ENCODE measurements at regions not wholly inside any gene's neighbourhood (a gene's known extent, or its start where the extent isn't known, plus 50 kb on each side); places are given as distances from the start of the nearest gene placed in this dataset.

DNA sequence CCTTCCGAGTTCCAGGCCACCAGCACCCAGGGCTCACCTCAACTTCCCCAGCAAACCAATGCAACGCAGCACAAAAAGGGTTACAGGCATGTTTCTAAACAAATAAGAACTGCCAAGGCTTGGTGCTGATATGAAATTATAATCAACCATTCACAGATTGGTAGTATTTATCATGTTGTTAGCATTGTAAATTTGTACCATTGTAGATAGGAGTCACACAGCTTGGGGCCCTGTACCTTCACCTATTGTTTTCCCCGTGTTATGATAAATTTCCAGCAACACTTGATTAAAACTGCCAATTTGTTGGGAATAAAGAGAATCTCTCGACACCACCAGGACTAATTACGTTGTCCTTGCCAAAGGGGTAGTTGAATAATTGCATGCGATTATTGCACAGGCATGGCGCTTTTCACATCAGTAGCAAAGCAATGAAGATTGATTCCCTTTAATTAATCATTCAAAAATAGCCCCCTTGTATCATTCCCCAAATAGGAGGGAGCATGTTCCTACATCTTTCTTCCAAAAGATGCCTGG lies 454.1 kb downstream of the ZNF608 start:
- DNase-seq = no peak

DNA sequence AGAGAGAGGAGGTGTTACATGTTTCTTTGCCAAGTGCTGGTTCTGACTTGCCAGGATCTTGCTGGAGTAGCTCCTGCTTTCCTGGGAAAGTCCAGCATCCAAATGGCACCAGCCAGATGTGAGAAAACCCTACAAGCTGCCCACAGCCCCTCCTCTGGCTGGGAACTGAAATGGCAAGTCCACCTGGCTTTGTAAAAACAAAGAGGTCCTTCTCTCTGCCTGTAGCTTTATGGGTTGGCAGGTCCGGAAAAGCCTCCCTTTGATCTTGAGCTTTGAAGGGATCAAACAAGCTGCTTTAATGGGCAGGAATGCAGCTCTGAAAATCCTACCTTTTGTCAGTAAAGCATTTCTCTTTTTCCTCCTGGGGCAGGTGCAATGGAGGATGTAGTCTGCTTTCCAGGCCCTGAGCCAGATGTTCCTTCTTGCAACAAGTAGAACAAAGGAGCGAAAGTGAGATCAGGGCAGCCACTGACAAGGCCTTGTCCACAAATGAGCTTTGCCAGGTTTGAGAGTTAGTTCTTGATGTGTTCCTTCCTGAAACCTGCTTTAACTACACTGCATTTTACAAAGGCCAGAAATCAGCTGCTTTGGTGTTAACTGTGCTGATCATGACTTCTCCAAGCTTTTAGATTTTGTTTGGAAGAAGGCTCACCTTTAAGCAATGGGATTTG lies 456.7 kb downstream of the ZNF608 start:
- DNase-seq = no peak

DNA sequence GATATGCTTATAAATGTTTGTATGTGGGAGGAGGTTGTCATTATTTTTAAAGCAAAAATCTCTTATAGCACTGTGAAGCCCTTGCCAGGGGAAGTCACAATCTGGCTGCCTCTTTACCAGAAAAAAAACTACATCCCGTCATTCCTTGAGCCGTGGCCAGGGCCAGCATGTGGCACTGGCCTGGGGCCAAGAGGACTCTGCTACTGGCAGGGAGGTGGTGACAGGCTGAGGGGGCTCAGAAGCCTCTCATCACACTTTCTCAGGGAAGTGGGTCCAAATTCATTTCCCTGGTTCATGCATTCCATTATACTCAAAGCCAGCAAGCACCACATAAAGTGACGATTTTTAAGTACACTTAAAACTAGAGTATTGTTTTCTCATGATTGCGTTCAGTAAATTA lies 457.3 kb downstream of the ZNF608 start:
- no peak for DNase-seq

DNA sequence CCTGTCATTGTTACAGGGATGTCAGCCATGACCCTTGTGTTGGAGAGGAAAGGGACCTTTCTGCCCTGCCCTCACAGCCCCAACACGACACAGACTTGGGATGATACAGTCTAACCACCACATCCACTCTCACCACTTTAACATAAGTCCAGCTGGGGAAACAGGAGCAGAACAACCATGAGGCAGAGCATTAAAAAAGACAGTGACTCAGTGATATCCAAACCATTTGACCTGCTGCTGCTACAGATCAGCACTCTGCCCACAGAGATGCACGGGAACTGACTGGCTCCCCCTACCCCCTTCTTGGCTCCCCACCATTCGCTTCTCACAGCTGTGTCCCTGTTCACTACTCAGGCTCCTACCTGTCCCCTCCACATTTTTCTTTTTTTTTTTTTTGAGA lies 458.6 kb downstream of the ZNF608 start:
- no peak for DNase-seq

DNA sequence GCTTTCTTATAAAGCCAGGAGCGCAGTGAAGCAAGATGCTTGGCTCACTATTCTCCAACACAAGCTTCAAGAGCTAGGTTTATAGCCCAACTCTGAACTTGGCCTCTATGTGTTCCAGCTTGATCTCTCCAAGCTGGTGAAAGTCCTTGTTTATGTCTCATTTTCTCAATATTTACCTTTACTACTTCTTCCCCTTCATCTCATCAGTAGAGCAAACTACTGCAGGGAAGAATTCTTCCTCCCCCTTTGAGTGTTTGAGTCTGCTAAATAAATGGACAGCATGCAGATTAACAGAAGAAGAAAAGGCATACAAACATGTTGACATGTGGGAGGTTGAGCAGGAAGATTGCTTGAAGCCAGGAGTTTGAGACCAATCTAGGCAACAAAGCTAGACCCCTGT lies 460.7 kb downstream of the ZNF608 start:
- DNase-seq = no peak

DNA sequence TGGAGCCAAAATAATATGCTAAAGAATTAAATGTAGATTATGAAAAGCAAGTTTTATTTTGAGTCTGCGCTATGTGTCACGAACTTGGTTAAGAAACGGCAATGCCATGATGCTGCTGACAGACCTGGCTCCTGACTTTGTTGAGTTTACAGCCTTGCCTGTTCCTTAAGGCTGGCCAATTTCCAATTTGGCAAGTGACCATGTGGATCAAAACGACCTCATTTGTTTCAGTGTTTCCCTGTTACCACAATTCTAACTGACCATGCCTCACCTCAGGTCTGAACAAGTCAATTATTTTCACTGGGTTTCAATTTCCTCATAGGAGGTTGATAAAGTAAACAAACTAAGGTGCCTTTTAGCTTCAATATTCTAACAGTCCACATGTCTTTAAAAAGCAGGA lies 461.4 kb downstream of the ZNF608 start:
- no peak for DNase-seq

DNA sequence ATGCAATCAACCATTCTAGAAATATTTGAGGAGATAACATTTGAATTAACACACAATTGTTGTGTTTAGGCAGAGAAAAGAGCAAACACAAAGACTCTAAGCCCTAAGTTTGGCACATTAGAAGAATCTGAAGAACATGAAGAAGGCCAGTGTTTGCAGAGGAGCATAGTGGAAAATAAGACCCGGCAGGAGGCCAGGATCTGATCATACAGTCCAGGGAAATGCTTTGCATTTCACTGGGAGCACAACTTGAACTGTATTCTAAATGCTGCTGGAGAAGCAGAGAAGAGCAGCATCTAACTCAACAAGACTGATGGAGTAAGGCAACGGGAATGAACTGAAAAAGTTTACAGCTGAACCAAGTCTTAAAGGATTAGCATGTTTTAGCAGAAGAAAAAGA lies 463.4 kb downstream of the ZNF608 start:
- no peak for DNase-seq

DNA sequence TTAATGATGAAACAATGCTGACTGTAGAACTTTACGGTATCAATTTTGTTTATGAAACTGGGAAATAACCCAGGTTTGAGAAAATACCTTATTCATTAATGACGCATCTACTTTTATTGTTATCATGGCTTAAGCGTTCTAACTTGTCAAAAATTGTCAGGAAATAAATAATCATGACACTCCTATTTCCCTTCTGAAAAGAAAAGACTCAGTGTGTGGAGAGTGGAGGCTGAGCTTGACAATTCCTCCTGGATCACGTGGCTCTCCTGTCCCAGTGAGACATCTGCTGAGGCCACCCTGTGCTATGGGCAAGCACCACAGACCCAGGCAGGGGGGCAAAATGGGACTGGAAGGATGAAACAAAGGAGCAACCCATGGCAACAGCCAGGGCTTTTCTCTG lies 466.4 kb downstream of the ZNF608 start:
- no peak for DNase-seq

DNA sequence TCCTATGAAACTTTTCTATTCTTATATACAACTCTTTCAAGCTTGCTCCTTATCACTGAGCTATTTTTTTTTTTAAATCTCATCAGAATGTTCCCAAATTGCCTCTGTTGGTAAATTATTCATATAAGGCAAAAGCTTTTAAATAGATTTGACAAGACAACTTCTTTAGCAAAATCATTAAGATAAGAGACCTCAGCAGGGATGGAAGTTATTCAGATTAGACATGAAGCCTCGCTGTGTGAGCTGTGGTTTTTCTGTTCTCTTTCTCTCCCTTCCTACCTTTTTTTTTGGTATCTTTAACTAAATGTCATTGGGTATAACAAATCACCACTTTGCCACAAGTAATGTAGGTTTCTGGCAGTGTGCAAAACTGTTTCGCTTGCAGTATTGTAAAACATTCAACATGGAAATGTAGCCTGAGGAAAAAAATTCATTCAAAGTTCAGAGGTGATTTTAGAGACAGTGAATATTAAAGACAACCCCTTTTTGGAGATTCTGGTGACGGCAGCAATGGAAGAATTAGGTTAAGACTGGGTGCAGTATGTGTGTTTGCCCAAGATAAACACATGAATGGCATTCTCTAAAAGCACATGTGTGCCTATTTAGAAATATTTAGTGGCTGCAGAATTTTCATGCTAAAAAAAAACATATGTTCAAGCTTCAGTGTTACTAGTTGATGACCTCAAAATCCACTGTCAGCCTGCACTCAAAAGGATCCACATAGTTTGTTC lies 467.1 kb downstream of the ZNF608 start:
- DNase-seq = no peak

DNA sequence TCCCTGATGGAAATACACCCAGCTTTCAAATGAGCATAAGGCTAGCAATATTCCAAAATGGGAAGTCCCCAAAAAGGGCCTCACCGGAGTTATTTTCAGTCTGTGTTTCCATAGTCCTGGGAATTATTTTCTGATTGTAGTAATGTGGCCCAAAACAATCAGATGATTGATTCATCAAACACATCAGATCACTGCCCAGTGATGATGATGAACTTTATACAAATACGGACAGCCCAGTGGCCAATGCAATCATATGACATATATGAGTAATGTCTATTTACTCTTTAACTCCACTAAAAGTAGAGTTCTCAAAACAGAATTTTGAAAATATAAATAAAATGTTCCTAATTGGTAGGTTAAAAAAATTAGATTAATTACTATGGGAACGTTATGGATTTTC lies 467.8 kb downstream of the ZNF608 start:
- DNase-seq = no peak

DNA sequence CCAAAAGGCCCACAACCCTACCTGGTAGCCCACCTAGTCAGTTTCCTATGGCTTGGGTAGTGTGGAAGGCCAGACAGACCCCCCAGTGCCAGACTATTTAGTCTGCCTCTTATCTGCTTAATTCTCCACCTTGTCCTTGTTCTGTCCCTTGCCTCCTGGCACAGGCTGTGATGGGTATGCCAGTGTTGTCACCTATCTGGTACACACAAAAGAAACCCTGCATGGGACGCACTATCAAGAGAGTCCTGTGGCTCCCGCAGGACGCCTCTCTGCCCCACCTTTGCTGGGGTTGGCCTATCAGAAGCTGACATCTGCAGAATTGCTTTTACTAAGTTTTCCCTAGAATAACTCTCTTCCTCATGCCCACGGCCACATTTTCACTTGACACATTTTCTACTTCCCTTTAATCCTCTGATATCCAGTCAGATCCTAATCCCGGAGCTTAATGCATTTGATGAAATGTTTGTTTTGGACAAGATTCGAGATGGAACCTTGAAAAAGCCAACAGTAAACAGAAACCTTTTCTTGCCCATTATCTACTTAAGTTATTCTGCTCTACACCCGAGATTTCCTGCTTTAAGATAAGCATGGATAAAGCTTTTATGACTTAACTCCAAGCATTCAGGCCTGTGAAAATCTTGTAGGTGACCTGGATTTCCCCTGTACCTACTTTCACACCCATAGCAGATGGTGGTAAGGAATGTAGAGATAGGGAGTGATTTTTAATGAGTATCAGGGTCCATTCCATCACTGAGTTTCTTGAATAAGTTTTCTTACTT lies 468.5 kb downstream of the ZNF608 start:
- DNase-seq = no peak

DNA sequence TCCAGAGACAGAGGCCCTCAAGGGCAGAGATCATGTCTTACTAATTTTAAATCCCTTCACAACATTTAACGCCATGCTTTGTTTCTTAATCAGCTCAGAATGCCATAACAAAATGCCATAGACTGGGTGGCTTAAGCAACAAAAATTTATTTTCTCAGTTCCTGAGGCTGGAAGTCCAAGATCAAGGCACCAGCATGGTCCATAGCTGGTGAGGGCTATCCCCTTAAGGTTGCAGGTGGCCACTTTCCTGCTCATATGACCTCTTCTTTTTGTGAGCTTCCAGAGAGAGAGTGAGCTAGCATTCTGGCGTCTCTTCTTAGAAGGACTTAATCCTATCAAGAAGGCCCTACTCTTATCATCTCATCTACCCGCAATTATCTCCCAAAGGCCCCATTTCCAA lies 470.3 kb downstream of the ZNF608 start:
- no peak for DNase-seq

DNA sequence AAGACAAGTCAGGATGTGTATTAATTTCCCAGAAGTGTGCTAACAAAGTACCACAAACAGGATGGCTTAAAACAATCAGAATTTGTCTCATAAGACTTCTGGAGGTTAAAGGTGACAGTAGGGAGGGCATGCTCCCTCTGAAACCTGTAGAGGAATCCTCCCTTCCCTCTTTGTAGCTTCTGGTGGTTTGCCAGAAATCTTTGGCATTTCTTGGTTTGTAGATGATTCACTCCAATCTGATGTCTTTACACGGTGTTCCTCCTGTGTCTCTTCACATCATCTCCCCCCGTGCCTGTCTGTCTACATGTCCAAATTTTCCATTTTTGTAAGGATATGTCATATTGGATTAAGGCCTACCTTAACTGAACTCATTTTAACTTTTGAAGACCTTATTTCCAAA lies 471.5 kb downstream of the ZNF608 start:
- no peak for DNase-seq

DNA sequence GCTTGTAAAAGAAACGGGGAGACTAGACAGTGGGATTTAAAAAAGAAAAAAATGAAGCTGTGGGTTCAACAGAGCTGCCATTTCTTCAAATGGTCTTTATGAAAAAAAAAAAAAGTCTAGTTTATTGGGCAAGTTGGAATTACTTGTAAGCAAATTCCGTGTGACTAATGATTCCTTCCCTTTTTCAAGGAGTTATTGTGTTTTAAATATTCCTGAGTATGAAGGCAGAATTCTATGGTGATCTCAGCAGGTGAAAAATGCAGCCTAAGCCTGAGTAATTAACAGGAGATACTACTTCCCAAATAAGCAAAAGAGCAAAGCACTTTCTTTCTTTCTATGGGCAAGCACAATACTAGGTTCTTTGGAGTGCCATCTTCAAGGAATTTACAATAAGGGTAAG lies 481.9 kb downstream of the ZNF608 start:
- no peak for DNase-seq

DNA sequence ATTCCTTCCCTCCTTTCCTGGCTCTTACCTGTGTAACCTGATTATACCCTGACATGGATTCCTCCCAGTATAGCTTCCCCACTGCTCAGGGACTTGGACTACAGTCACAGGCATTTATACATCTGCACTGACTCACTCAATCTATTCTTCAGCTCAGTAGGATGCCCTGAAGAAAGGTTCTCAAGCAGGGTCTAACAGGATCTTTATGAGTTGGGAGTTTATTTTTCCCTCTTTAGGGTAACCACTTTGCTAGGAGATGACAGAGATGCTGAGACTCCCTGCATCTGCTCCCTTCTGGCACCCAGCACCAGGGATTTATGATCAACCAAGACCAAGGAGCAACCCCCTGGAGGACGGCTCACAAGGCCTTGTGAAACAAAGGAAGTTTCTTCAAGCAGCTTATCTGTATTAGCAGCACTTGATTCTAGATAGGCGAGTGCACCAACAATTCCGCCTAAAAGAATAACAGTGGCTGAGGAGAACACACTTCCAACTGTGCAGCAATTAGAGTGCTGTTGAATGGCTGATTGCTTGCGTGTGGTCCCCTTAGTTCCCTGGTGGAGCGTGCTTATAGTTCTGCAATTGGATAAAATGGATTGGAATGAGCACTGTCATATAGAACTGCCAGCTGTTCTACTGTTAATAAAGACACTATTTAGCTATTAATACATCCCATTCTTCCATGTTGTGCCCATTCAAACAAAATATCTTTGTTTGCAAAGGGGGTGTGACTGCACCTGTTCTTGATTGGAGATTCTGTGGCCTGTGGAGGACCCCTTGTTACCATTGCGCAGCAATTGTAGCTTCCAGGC lies 482.6 kb downstream of the ZNF608 start:
- no peak for DNase-seq

DNA sequence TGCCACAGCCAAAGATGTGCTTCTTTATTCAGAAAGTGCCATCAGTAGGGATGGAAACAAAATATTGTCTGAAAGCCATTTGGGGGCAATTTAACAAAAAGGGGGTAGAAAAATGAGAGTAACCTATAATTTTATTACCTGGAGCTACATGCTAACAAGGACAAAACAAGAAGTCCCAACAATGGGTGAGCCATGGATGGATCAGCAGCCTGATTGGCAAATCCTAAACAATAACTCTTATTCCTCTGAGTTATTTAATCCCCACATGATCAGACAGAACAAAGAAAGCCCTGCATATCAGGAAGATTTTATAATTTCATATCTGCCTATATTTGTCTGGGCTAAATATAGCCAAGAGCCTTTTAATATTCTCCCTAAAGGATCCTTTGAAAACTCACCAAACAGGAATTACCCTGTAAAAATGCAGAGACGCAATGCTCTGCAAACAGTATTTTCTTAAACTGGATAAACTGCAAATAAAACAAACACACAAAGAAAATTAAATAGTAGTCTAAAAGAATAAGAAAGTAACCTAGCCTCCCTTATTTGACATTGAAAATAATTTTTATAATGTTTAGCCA lies 483.4 kb downstream of the ZNF608 start:
- no peak for DNase-seq

DNA sequence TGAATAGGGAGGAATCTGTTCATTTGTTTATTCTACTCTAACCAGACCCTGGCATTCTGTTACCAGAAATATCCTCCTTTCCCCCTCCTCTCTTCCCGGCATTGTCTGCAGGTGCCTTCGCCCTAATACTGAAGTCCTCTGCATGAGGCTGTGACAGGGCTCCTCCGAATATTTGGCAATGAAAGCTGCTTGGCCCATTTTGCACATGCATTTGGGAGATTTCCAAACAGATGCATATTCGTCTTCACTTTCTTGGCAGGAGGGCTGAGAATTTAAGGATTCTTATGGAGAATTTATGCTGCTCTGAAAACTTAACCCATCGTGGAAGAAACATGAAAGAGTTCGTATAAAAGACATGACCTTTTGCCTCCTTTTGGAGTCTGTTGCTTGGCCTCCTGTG lies 484.0 kb downstream of the ZNF608 start:
- DNase-seq = no peak

DNA sequence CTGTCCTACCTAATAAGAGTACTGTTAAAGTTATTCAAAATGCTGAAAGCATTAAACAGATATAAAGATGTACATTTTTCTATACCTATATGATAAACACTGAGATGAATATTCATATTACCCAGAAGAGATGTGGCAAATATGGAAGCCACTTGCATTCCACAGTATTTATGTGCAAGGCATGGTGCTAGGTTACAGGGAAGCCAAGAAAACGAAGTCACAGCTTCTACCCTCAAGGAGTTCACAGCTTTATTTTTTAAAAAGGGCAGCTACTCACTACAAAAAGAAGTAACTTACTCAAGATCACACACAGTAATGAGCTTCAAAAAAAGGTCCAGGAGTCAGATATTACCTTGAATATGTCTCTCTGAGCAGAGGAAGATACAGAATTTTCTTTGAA lies 484.6 kb downstream of the ZNF608 start:
- DNase-seq = no peak

DNA sequence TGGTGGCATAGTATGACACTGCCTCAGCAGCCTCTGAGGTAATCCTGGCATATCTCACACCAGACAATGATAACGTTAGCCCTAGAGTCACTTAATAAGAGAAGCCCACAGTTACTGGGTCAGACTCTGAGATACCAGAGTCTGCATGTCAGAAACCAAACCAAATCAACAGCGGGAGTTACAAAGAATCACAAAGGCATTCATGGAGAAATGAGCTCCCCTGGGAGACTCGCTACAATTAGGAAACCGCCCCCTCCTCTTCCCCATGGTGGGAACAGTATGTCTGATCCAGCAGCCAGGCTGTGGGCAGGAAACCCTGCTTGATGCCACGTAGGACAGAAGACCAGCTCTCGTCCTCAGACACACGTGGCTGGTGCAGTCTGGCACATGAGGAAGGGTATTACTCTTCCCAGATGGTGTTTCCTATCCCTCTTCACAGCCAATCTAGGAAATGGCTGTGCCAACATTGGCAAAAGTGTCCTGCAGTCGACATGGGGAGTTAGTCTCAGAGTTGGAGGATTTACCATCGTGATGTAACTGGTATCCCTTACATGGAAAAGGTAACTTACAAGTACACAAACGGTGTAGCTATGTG lies 485.4 kb downstream of the ZNF608 start:
- no peak for DNase-seq

DNA sequence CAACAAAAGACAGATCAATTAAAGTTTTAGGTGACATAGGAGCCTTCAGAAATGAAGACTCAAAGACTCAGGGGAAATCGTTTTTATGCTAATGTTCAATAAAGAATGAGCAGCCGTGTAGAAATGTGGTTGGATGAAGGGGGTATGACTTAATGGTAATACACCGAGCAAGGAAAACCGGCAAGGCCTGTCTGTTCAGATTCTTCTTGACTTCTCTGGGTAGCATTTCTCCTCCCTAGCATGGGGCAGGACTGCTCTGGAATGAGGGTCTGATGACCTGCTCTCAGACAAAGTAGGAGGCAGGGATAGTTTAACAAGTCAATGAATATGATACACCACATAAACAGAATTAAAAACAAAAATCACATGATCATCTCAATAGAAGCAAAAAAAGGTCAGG lies 487.4 kb downstream of the ZNF608 start:
- DNase-seq = no peak

DNA sequence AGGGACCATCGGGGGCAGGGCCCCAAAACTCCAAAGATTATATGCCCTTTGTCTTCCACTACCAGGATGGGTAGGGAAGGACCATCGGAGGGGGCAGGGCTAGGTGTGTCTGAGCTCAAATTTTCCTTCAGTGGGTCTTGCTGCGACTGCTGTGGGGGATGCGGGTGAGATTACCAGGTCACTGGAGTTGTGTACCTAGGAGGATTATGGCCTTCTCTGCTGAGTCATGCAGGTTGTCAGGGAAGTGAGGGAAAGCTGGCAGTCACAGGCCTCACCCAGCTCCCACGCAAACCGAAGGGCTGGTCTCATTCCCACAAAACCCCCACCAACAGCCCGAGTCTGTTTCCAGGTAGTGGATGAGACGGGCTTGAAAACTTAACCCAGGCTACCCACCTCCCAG lies 489.4 kb downstream of the ZNF608 start:
- no peak for DNase-seq

DNA sequence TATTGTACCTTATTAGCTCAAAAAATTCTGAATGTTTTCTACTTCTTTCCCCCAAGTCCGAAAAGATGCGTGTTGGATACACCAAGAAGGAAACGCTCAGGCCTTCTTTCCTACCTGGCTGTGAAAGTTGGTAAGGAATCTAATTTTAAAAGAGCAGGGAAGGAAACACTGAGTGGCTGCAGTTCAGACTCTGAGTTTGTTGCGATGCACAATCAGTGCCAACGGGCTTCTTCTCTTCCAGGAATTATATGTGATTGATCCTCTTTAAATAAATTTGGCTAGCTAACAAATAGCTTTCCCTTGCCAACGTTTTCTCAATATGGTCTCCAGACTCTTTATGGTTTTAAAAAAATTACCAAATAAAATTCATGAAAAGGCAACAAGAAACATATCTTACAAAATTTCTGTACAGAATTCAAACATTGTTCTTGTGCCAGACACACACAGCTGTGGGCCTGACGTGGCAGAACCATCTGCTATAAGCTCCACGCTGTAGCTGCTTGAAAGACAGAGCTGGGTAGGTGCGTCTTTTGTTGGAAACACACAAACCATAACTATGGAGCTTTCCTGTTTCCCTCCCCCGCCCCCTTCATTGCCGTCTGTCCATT lies 493.1 kb downstream of the ZNF608 start:
- no peak for DNase-seq
